Stomach (tissue), 8 donors: ENCODE measurements at regions not wholly inside any gene's neighbourhood (a gene's known extent, or its start where the extent isn't known, plus 50 kb on each side); places are given as distances from the start of the nearest gene placed in this dataset.

ENCODE experiments used
- DNase-seq, 2 donors: peaks; one replicate each; pipeline versions ENCODE4 v3.0.0 to v3.0.0-alpha.2; 2013 to 2019
- H3K27ac ChIP-seq, 5 donors: fragments of 200-600 bp in 4 of 5; sonication (generic) in 4 of 5; one replicate each; pipeline ENCODE4 v1.5.1; 2013 to 2019; ENCODE audit warnings: mild to moderate bottlenecking in 1 of 5, moderate library complexity in 1 of 5
- H3K27me3 ChIP-seq, 3 donors: fragments of 200-600 bp; sonication (generic); one replicate each; pipeline ENCODE4 v1.5.1; 2017 to 2019; ENCODE audit warnings: mixed run types in 1 of 3
- H3K36me3 ChIP-seq, 4 donors: fragments of 200-600 bp; sonication (generic); 1 replicate in 3 of 4; 2 replicates in 1 of 4; pipeline ENCODE4 v1.5.1; 2016 to 2019
- H3K4me1 ChIP-seq, 4 donors: fragments of 200-600 bp; sonication (generic); one replicate each; pipeline ENCODE4 v1.5.1; 2016 to 2019
- H3K4me3 ChIP-seq, 4 donors: fragments of 200-600 bp; sonication (generic) in 3 of 4; one replicate each; pipeline ENCODE4 v1.5.1; 2016 to 2019; ENCODE audit warnings: mild to moderate bottlenecking in 1 of 4
- H3K9me3 ChIP-seq, 4 donors: fragments of 200-600 bp; sonication (generic); one replicate each; pipeline ENCODE4 v1.5.1; 2016 to 2019
- EP300 ChIP-seq: sonication (generic); formaldehyde crosslinking; IDR thresholded peaks from one replicate; pipeline ENCODE4 v1.6.1; 2017; ENCODE audit warnings: antibody characterized with exemption
- POLR2A ChIP-seq, 4 donors: fragments of 450-650 bp; IDR thresholded peaks; one replicate each; pipeline ENCODE4 v1.6.1; 2016; ENCODE audit warnings: antibody characterized with exemption in 4 of 4, control low read depth in 2 of 4, mild to moderate bottlenecking in 1 of 4, moderate library complexity in 1 of 4
- POLR2AphosphoS5 ChIP-seq, 3 donors: sonication (generic); formaldehyde crosslinking; IDR thresholded peaks; one replicate each; pipeline ENCODE4 v1.6.1; 2016; ENCODE audit warnings: antibody characterized with exemption in 3 of 3
- WGBS, 5 donors: extraction: QIAGEN DNeasy Blood & Tissue Kit in 3 of 5; methylation state at CpG; one replicate each; pipeline versions ENCODE4 v1.1.5 to v1.1.7; 2013 to 2018; 5-methylcytosine and 5-hydroxymethylcytosine counted together
- intact Hi-C: fragments of 100-400 bp; cut with DNase I; formaldehyde crosslinking; loops from one replicate; pipeline ENCODE4 v1.15.1; 2023; ENCODE audit warnings: low total_unique reads
- TF ChIP-seq, protein P1 (sequence below), 7 experiments: fragments of 450-650 bp in 4 of 7; fragments of 200-600 bp in 3 of 7; sonication (generic) in 3 of 7; IDR thresholded peaks; one replicate each; pipeline ENCODE4 v1.5.1; 2016 to 2019; ENCODE audit warnings: antibody characterized with exemption in 7 of 7, control low read depth in 2 of 7, mild to moderate bottlenecking in 1 of 7
- donor health status: healthy with polysubstance abuse.
- donor health status: Bipolar disorder and iron deficiency.
- donor health status: healthy.

DNA sequence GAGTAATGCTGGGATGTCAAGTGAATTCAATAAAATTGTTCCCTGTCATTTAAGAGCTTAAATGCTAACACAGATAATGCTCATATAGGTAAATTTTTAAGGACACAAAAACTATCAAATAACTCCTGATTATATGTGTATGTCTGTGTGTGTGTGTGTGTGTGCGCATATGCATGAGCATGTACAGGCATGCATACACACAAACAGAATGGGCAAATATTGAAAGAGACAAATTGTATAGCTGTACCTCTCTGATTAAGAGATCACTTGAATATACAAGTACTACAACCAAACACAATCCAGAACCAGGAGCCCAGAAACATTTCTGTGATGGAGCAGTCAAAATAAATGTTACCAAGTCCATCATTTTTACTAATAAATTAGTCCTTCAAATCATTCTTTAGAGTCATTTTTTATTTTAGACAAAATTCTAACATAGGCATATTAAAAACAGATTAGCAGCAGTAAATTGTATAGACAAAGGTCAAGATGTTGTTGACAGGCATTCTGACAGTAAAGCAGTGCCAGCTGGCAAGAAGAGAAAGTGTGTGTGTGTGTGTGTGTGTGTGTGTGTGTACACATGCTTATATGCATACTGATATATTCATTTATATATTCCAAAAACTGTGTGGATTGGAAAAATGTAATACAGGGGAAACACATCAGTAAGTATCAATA, 145.3 kb downstream of the CD47 start:
- Histone ChIP-seq H3K4me1 (peaks cover 0 to 13% (median 0%) of the 10 kb centered on the region in 4 donors), H3K36me3 (no peaks in the 10 kb centered on the region), H3K9me3 (no peaks in the 10 kb centered on the region), H3K27ac (no peak overlapping the region), H3K27me3 (no peaks in the 10 kb centered on the region), H3K4me3 (no peak overlapping the region)
- 76 to 100% (median 90%) methylated on average over 1 of the region's 1 CpG for WGBS, 5 donors
- TF ChIP-seq, protein P1, sequence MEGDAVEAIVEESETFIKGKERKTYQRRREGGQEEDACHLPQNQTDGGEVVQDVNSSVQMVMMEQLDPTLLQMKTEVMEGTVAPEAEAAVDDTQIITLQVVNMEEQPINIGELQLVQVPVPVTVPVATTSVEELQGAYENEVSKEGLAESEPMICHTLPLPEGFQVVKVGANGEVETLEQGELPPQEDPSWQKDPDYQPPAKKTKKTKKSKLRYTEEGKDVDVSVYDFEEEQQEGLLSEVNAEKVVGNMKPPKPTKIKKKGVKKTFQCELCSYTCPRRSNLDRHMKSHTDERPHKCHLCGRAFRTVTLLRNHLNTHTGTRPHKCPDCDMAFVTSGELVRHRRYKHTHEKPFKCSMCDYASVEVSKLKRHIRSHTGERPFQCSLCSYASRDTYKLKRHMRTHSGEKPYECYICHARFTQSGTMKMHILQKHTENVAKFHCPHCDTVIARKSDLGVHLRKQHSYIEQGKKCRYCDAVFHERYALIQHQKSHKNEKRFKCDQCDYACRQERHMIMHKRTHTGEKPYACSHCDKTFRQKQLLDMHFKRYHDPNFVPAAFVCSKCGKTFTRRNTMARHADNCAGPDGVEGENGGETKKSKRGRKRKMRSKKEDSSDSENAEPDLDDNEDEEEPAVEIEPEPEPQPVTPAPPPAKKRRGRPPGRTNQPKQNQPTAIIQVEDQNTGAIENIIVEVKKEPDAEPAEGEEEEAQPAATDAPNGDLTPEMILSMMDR (IDR thresholded peaks at IDR 0.05): no peak
- TF ChIP-seq POLR2AphosphoS5 (IDR thresholded peaks at IDR 0.05): no peak
- TF ChIP-seq POLR2A (IDR thresholded peaks at IDR 0.05): no peak
- TF ChIP-seq EP300: no peak
- intact Hi-C loops: no loop called here
- DNase-seq: no peak

DNA sequence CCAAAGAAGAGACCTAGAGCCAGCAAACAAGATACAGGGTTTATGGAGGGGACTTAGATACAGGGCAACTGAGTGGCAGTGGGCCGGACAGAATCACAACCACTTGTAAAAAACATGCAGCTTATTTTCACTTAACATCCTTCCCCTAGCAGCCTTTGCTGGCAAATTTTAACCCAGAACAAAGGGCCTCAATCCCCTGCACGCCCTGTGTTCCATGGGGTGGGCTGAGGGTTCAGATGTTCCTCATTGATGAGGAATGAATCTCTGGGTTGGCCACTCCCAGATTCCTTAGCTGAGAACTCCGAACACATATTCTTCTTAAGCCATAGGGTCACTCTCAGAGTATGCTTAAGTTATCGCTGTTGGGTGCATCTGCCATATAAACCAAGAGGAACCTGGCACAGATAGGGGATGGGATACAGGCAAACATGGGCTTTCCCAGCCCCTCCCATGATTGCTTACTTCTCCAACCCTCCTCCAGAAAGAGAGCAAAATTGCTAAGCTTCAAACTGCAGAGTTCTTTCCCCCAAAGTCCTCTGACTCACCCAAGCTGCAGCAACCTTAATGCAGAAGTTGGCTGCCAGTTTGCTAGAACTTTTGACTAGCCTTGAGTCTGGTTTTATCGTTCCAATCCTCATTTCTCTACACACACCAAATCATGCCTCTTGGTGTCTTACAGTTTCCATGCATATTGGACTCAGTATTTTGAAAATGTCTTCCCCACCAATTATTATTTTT, 146.9 kb downstream of the CD47 start:
- Histone ChIP-seq H3K27me3 (no peaks in the 10 kb centered on the region), H3K4me1 (peaks cover 0 to 23% (median 4%) of the 10 kb centered on the region in 4 donors), H3K9me3 (no peaks in the 10 kb centered on the region), H3K4me3 (no peak overlapping the region), H3K36me3 (no peaks in the 10 kb centered on the region), H3K27ac (no peak overlapping the region)
- intact Hi-C loops: no loop called here
- WGBS, 5 donors: 82 to 90% (median 89%) methylated on average over 5 of the region's 5 CpGs
- TF ChIP-seq, protein P1 (IDR thresholded peaks at IDR 0.05): no peak
- no peak for TF ChIP-seq POLR2AphosphoS5 (IDR thresholded peaks at IDR 0.05)
- no peak for TF ChIP-seq EP300
- no peak for TF ChIP-seq POLR2A (IDR thresholded peaks at IDR 0.05)
- DNase-seq: no peak

GRCh38 chr3:107942951-107943749, 147.7 kb downstream of the CD47 start:
- Histone ChIP-seq H3K9me3 (no peaks in the 10 kb centered on the region), H3K4me1 (peaks cover 0 to 23% (median 4%) of the 10 kb centered on the region in 4 donors), H3K27me3 (no peaks in the 10 kb centered on the region), H3K27ac (no peak overlapping the region), H3K4me3 (no peak overlapping the region), H3K36me3 (no peaks in the 10 kb centered on the region)
- 69 to 94% (median 85%) methylated on average over 5 of the region's 5 CpGs for WGBS, 5 donors
- intact Hi-C loops: no loop called here
- DNase-seq: no peak
- TF ChIP-seq POLR2AphosphoS5 (IDR thresholded peaks at IDR 0.05): no peak
- TF ChIP-seq, protein P1 (IDR thresholded peaks at IDR 0.05): no peak
- TF ChIP-seq POLR2A (IDR thresholded peaks at IDR 0.05): no peak
- no peak for TF ChIP-seq EP300

DNA sequence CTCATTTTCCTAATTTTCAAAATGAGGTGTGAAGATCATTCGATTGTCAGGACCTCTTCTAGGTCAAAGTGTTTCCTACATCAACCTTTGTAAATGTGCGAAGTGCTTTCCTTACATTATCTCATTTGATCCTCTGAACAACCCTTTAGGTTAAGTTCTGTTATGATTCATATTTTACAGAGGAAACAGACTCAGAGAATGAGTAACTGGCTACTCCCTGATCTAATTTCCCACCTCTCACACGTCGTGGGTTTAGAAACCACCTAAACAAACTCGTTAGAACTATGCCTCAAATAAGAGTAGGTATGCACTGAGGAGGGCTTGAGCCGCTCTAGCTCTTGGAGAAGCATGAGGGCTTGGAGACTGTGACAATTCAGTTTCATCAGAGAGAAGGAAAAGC, 148.6 kb downstream of the CD47 start:
- 58 to 80% (median 69%) methylated on average over 6 of the region's 6 CpGs for WGBS, 5 donors
- intact Hi-C loops: no loop called here
- Histone ChIP-seq H3K4me1 (peaks cover 0 to 23% (median 4%) of the 10 kb centered on the region in 4 donors), H3K36me3 (no peaks in the 10 kb centered on the region), H3K9me3 (no peaks in the 10 kb centered on the region), H3K27me3 (no peaks in the 10 kb centered on the region), H3K4me3 (no peak overlapping the region), H3K27ac (no peak overlapping the region)
- no peak for DNase-seq
- no peak for TF ChIP-seq EP300
